B cell (primary cell): ENCODE measurements at regions not wholly inside any gene's neighbourhood (a gene's known extent, or its start where the extent isn't known, plus 50 kb on each side); places are given as distances from the start of the nearest gene placed in this dataset.

ENCODE experiments used
- ATAC-seq: fragments of 200-7000 bp; cut with Tn5 transposase; one replicate; pipeline ENCODE4 v1.10.0; 2021; ENCODE audit warnings: low read depth, mild to moderate bottlenecking, moderate number of reproducible peaks, moderate library complexity
- CTCF ChIA-PET: fragments of 350-600 bp; sonication (Branson Sonifier 250); formaldehyde crosslinking; loops from one replicate; lab custom pipeline; 2021; ENCODE audit warnings: antibody characterized with exemption, inconsistent platforms; lab: Charles Lee
- POLR2A ChIA-PET: fragments of 350-600 bp; sonication (Branson Sonifier 250); formaldehyde crosslinking; loops from one replicate; lab custom pipeline; 2021; ENCODE audit warnings: antibody characterized with exemption; lab: Charles Lee
- DNase-seq: peaks from one replicate; pipeline ENCODE4 v3.0.0; 2013
- H2AFZ ChIP-seq: 2 replicates; pipeline ENCODE4 v1.6.1; 2012; ENCODE audit warnings: mild to moderate bottlenecking, low read depth, low read length; ENCODE audit not compliant: insufficient read depth, poor library complexity, severe bottlenecking
- H3K27ac ChIP-seq, 2 donors: 1 replicate in 1 of 2; 2 replicates in 1 of 2; pipeline ENCODE4 v1.5.1; 2012 to 2013; ENCODE audit warnings: low read length in 2 of 2, mild to moderate bottlenecking in 2 of 2, moderate library complexity in 1 of 2
- H3K27me3 ChIP-seq, 4 experiments: fragments of 200-600 bp in 1 of 4; sonication (generic) in 1 of 4; replicated peaks in 1 of 4; 1 replicate in 2 of 4; 2 replicates in 2 of 4; pipeline versions ENCODE4 v1.6.1 to v1.7.0; 2013 to 2016; ENCODE audit warnings: low read length in 3 of 4, mild to moderate bottlenecking in 2 of 4, mixed read lengths in 1 of 4, moderate library complexity in 1 of 4; ENCODE audit not compliant: insufficient read depth in 4 of 4, control insufficient read depth in 3 of 4; ENCODE audit errors: control extremely low read depth in 1 of 4
- H3K36me3 ChIP-seq, 2 experiments: replicated peaks in 1 of 2; 1 replicate in 1 of 2; 2 replicates in 1 of 2; pipeline versions ENCODE4 v1.6.1 to v1.7.1; 2013; ENCODE audit warnings: low read length in 1 of 2; ENCODE audit not compliant: insufficient read depth in 2 of 2, control insufficient read depth in 1 of 2; ENCODE audit errors: control extremely low read depth in 1 of 2, extremely low read depth in 1 of 2
- H3K4me1 ChIP-seq, 2 donors: fragments of 200-600 bp in 1 of 2; sonication (generic) in 1 of 2; 1 replicate in 1 of 2; 2 replicates in 1 of 2; pipeline versions ENCODE4 v1.5.1 to v1.6.1; 2013 to 2017; ENCODE audit warnings: low read length in 2 of 2; ENCODE audit not compliant: control insufficient read depth in 2 of 2, insufficient read depth in 2 of 2
- H3K4me2 ChIP-seq: replicated peaks from 2 replicates; pipeline ENCODE3; 2012; ENCODE audit warnings: mild to moderate bottlenecking, low read depth, low read length; ENCODE audit not compliant: poor library complexity, severe bottlenecking
- H3K4me3 ChIP-seq, 5 experiments: fragments of 200-600 bp in 1 of 5; sonication (generic) in 1 of 5; 1 replicate in 3 of 5; 2 replicates in 2 of 5; pipeline versions ENCODE4 v1.5.1 to v1.7.0; 2011 to 2016; ENCODE audit warnings: low read length in 4 of 5, mild to moderate bottlenecking in 4 of 5, low read depth in 2 of 5, control low read depth in 1 of 5, moderate library complexity in 1 of 5; ENCODE audit not compliant: insufficient read depth in 1 of 5; ENCODE audit errors: control extremely low read depth in 1 of 5, extremely low read depth in 1 of 5
- H3K79me2 ChIP-seq: fragments of 200-600 bp; sonication (generic); one replicate; pipeline ENCODE4 v1.6.0; 2016; ENCODE audit warnings: low read length; ENCODE audit not compliant: control insufficient read depth, insufficient read depth
- H3K9ac ChIP-seq: fragments of 200-600 bp; sonication (generic); 2 replicates; pipeline ENCODE4 v1.6.1; 2017; ENCODE audit warnings: mild to moderate bottlenecking, low read length, moderate library complexity
- H3K9me3 ChIP-seq, 3 donors: one replicate each; pipeline versions ENCODE4 v1.6.1 to v1.7.1; 2013; ENCODE audit warnings: low read length in 2 of 3; ENCODE audit not compliant: control insufficient read depth in 2 of 3, insufficient read depth in 1 of 3; ENCODE audit errors: control extremely low read depth in 1 of 3
- H4K20me1 ChIP-seq: 2 replicates; pipeline ENCODE4 v1.6.0; 2012; ENCODE audit warnings: mild to moderate bottlenecking, low read length; ENCODE audit not compliant: insufficient read depth, control insufficient read depth, poor library complexity, severe bottlenecking
- H3K27ac Mint-ChIP-seq: one replicate; pipeline ENCODE4 v1.8.0; 2021; ENCODE audit warnings: mixed read lengths
- H3K27me3 Mint-ChIP-seq: one replicate; pipeline ENCODE4 v1.8.0; 2021; ENCODE audit warnings: mixed read lengths
- H3K4me1 Mint-ChIP-seq: one replicate; pipeline ENCODE4 v1.8.0; 2021; ENCODE audit warnings: mixed read lengths
- H3K4me3 Mint-ChIP-seq: one replicate; pipeline ENCODE4 v1.8.0; 2021; ENCODE audit warnings: mixed read lengths
- H3K9me3 Mint-ChIP-seq: one replicate; pipeline ENCODE4 v1.8.0; 2022; ENCODE audit warnings: mixed read lengths; ENCODE audit not compliant: insufficient read depth
- EZH2 ChIP-seq: IDR thresholded peaks from 2 replicates; pipeline ENCODE4 v1.6.1; 2012; ENCODE audit warnings: borderline replicate concordance, low read depth, mild to moderate bottlenecking, moderate library complexity, low read length; ENCODE audit not compliant: insufficient read depth, poor library complexity, severe bottlenecking
- WGBS: methylation state at CpG from one replicate; pipeline ENCODE4 v1.1.5; 2013; ENCODE audit warnings: missing lambda C conversion rate; ENCODE audit not compliant: insufficient coverage; 5-methylcytosine and 5-hydroxymethylcytosine counted together
- intact Hi-C: fragments of 100-400 bp; cut with micrococcal nuclease; formaldehyde crosslinking; loops from one replicate; pipeline ENCODE4 v1.10.0; 2022
- TF ChIP-seq, protein P1 (sequence below): fragments of 200-600 bp; IDR thresholded peaks from one replicate; pipeline ENCODE4 v1.8.0; 2022; ENCODE audit warnings: antibody characterized with exemption, mild to moderate bottlenecking

DNA sequence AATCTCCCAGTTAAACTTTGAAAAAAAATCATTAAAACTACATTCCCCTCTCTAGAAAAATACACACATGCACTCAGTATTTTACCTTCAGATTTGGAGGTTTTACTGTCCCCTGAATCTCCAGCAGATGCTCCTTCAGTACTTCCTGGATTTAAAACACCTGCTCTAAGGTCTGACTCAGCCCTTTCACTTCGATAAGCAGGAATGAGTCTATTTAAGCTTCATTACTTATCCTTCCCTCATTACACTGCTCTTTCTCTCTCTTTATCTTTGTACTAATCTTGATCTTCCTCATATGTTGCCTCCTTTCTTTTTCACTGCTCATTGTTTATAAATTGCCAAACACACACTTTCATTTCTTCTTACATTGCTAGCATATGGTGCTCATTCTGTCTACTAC is 443.9 kb downstream of the DIPK2A start:
- TF ChIP-seq, protein P1, sequence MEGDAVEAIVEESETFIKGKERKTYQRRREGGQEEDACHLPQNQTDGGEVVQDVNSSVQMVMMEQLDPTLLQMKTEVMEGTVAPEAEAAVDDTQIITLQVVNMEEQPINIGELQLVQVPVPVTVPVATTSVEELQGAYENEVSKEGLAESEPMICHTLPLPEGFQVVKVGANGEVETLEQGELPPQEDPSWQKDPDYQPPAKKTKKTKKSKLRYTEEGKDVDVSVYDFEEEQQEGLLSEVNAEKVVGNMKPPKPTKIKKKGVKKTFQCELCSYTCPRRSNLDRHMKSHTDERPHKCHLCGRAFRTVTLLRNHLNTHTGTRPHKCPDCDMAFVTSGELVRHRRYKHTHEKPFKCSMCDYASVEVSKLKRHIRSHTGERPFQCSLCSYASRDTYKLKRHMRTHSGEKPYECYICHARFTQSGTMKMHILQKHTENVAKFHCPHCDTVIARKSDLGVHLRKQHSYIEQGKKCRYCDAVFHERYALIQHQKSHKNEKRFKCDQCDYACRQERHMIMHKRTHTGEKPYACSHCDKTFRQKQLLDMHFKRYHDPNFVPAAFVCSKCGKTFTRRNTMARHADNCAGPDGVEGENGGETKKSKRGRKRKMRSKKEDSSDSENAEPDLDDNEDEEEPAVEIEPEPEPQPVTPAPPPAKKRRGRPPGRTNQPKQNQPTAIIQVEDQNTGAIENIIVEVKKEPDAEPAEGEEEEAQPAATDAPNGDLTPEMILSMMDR, result no peak
- no peak for TF ChIP-seq EZH2
- CTCF ChIA-PET, result interaction anchor here (0.6 kb wide), 1 partner anchor 1434 kb away, joined by 5 read pairs; no protein-coding TSS in a partner anchor

DNA sequence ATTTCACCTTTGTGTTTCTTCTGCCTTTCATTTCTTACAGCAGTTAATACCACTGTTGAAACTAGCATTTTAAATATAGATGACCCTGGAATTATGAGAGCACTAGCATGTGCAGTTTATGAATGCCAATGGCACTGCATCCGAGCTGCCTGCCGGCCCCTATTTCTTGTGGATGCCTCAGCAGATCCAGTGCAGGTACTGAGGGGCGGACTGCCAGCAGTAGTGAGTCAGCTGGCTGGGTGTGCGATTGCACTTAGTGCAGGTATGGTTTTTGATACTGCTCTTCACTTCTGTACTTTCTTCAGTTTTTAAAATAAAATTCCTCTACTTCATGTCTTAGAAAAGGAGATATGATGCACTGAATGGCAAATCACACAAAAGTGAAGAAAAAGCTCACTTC is 453.0 kb downstream of the DIPK2A start:
- Histone ChIP-seq H3K27me3 (peaks cover 0 to 2% (median 0%) of the 10 kb centered on the region in 4 experiments), H3K36me3 (no peaks in the 10 kb centered on the region), H3K79me2 (no peaks in the 10 kb centered on the region), H3K9me3 (no peaks in the 10 kb centered on the region), H3K4me3 (no peak overlapping the region), H3K27ac (no peak overlapping the region), H3K9ac (no peak overlapping the region), H3K4me2 (no peak overlapping the region), H2AFZ (no peak overlapping the region), H3K4me1 (no peaks in the 10 kb centered on the region), H4K20me1 (no peaks in the 10 kb centered on the region)
- Mint-ChIP-seq H3K27ac (no peak overlapping the region), H3K4me1 (no peaks in the 10 kb centered on the region), H3K27me3 (no peaks in the 10 kb centered on the region), H3K4me3 (no peak overlapping the region), H3K9me3 (no peaks in the 10 kb centered on the region)
- POLR2A ChIA-PET, result no interaction called here
- WGBS, result 89% methylated on average over 2 of the region's 4 CpGs
- TF ChIP-seq, protein P1, result no peak
- no peak for TF ChIP-seq EZH2
- intact Hi-C loops, result no loop called here
- DNase-seq, result no peak
- no peak for ATAC-seq
- CTCF ChIA-PET, result no interaction called here

More for the DNA sequence above, 443.9 kb downstream of the DIPK2A start:
- Histone ChIP-seq H3K79me2 (no peaks in the 10 kb centered on the region), H3K4me3 (no peak overlapping the region), H3K4me1 (no peaks in the 10 kb centered on the region), H4K20me1 (no peaks in the 10 kb centered on the region), H3K27me3 (no peaks in the 10 kb centered on the region), H3K9ac (no peak overlapping the region), H3K36me3 (no peaks in the 10 kb centered on the region), H3K27ac (no peak overlapping the region), H3K9me3 (peaks cover 0 to 9% (median 0%) of the 10 kb centered on the region in 3 donors), H2AFZ (no peak overlapping the region), H3K4me2 (no peak overlapping the region)
- intact Hi-C loops, result no loop called here
- H3K4me1 Mint-ChIP-seq, result no peaks in the 10 kb centered on the region
- no peak for ATAC-seq
- no peak overlapping the region for H3K27ac Mint-ChIP-seq
- no peaks in the 10 kb centered on the region for H3K27me3 Mint-ChIP-seq
- DNase-seq, result no peak
- POLR2A ChIA-PET, result no interaction called here
- peaks cover 2% of the 10 kb centered on the region for H3K9me3 Mint-ChIP-seq
- no peak overlapping the region for H3K4me3 Mint-ChIP-seq
- WGBS, result no CpG with 5 or more reads among the region's 1 CpG
